ENCODE measurements at regions not wholly inside any gene's neighbourhood (a gene's known extent, or its start where the extent isn't known, plus 50 kb on each side); places are given as distances from the start of the nearest gene placed in this dataset.

DNA sequence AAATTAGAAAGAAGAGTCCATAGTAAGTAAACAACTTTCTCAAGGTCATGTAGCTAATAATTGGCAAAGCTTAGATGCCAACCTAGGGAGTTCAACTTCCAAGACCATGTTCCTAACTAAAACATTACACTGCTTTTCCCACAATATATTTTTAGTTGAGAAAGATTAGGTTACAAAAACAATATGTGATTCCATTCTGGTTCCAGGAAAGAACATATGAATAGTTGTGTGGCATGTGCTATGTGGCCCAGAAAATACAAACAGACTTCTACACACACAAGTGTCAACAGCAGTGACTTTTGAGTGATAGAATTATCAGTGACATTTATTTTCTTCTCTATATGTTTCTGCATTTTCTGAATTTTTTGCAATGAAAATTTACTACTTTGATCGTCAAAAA, 62.7 kb upstream of the EDNRA start:
- H3K4me1 ChIP-seq: no peaks in the 10 kb centered on the region
- TF ChIP-seq, protein P1, sequence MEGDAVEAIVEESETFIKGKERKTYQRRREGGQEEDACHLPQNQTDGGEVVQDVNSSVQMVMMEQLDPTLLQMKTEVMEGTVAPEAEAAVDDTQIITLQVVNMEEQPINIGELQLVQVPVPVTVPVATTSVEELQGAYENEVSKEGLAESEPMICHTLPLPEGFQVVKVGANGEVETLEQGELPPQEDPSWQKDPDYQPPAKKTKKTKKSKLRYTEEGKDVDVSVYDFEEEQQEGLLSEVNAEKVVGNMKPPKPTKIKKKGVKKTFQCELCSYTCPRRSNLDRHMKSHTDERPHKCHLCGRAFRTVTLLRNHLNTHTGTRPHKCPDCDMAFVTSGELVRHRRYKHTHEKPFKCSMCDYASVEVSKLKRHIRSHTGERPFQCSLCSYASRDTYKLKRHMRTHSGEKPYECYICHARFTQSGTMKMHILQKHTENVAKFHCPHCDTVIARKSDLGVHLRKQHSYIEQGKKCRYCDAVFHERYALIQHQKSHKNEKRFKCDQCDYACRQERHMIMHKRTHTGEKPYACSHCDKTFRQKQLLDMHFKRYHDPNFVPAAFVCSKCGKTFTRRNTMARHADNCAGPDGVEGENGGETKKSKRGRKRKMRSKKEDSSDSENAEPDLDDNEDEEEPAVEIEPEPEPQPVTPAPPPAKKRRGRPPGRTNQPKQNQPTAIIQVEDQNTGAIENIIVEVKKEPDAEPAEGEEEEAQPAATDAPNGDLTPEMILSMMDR (IDR thresholded peaks at IDR 0.05): no peak
- TF ChIP-seq POLR2A (IDR thresholded peaks at IDR 0.05): no peak
- DNase-seq: no peak
- intact Hi-C loops (cut with DNase I): no loop called here
- H3K27ac ChIP-seq: no peak overlapping the region
- no peaks in the 10 kb centered on the region for H3K9me3 ChIP-seq
- H3K27me3 ChIP-seq: no peaks in the 10 kb centered on the region
- no peak overlapping the region for H3K4me3 ChIP-seq
- H3K36me3 ChIP-seq: no peaks in the 10 kb centered on the region
- WGBS, 2 donors: 68 to 81% methylated on average over 1 of the region's 1 CpG

DNA sequence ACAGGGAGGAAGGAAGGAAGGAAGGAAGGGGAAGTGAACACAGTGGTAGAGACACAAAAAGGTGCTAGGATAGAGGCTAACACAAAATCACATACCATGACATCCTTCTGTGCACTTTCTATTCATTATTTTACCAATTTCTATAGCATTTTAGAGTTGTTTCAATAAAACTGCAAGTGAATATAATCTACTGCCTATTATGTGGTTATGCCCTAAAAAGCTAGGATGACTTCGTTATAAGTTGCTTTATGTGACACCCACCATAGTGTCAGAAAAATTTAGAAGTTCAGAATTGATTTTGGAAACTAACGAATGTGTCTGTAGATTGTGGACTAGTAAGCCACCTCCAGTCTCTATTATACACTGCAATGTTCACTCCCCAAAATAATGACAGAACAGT, 59.4 kb upstream of the EDNRA start:
- TF ChIP-seq, protein P1 (IDR thresholded peaks at IDR 0.05): no peak
- no peak for TF ChIP-seq POLR2A (IDR thresholded peaks at IDR 0.05)
- Histone ChIP-seq H3K4me1 (no peaks in the 10 kb centered on the region), H3K36me3 (no peaks in the 10 kb centered on the region), H3K27me3 (no peaks in the 10 kb centered on the region), H3K9me3 (no peaks in the 10 kb centered on the region), H3K4me3 (no peak overlapping the region), H3K27ac (no peak overlapping the region)
- DNase-seq: no peak
- intact Hi-C loops (cut with DNase I): no loop called here
- 72 to 79% methylated on average over 2 of the region's 2 CpGs for WGBS, 2 donors

DNA sequence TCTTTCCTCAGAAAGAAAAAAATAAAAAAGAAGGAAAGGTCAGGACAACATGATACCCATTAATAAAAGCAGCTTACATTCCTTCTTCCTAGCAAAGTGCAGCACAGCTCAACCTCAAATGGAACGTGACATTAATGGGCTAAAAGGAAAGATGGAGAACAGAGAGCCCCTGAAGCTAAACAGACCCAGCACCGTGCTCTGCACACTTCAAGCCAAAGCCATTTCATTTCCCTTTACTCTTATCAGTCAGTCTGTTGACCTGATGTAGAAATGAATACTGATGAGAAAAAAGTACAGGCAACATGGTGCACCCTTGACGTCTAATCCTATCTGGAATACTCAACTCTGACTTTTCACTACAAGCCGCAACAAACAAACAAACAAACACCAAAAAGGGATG, 57.7 kb upstream of the EDNRA start:
- 74 to 86% methylated on average over 4 of the region's 4 CpGs for WGBS, 2 donors
- Histone ChIP-seq H3K27me3 (no peaks in the 10 kb centered on the region), H3K27ac (no peak overlapping the region), H3K4me1 (no peaks in the 10 kb centered on the region), H3K9me3 (no peaks in the 10 kb centered on the region), H3K4me3 (no peak overlapping the region), H3K36me3 (no peaks in the 10 kb centered on the region)
- intact Hi-C loops (cut with DNase I): no loop called here
- no peak for DNase-seq
- TF ChIP-seq POLR2A (IDR thresholded peaks at IDR 0.05): no peak
- TF ChIP-seq, protein P1 (IDR thresholded peaks at IDR 0.05): no peak

DNA sequence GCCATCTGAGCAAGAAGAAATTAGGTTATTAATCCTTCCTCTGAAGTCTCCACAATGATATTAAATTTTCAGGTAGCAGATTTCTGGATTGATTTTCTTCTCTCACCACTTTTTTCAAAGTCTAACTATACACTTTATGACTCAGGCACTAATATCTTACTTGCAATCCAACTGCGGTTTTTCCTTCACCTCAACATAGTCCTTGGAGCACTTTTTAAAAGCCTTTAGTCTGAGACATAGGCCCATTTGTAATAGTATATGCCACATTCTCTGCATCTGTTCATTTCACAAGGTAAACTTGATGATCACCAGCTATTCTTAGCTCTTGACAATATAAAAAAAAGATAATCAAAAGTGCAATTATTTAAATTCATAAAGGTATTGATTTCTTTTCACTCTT, 55.9 kb upstream of the EDNRA start:
- no peak for TF ChIP-seq POLR2A (IDR thresholded peaks at IDR 0.05)
- TF ChIP-seq, protein P1 (IDR thresholded peaks at IDR 0.05): no peak
- Histone ChIP-seq H3K27ac (no peak overlapping the region), H3K4me3 (no peak overlapping the region), H3K27me3 (no peaks in the 10 kb centered on the region), H3K9me3 (no peaks in the 10 kb centered on the region), H3K36me3 (no peaks in the 10 kb centered on the region), H3K4me1 (no peaks in the 10 kb centered on the region)
- 94 to 95% methylated on average over 1 of the region's 1 CpG for WGBS, 2 donors
- DNase-seq: no peak
- intact Hi-C loops (cut with DNase I): no loop called here

DNA sequence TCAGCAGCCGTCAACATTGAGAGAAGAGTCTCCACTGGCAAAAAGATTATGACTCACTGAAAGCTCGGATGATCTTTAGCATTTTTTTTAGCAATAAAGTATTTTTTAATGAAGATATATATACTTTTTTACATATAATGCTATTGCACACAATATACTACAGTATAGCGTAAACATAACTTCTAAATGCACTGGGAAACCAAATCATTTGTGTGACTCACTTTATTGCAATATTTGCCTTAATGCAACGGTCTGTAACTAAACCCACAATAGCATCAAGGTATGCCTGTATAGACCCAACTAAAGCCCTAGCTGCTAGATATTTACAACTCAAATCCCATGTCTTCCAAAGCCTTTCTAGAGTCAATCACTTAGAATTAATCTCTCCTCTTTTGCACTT, 52.3 kb upstream of the EDNRA start:
- WGBS, 2 donors: 63% methylated on average over 4 of the region's 4 CpGs
- no peaks in the 10 kb centered on the region for H3K4me1 ChIP-seq
- DNase-seq: no peak
- no peaks in the 10 kb centered on the region for H3K36me3 ChIP-seq
- H3K4me3 ChIP-seq: no peak overlapping the region
- intact Hi-C loops (cut with DNase I): no loop called here
- H3K27me3 ChIP-seq: no peaks in the 10 kb centered on the region
- no peak overlapping the region for H3K27ac ChIP-seq
- TF ChIP-seq, protein P1 (IDR thresholded peaks at IDR 0.05): no peak
- no peak for TF ChIP-seq POLR2A (IDR thresholded peaks at IDR 0.05)
- peaks cover 0 to 4% (median 3%) of the 10 kb centered on the region in 3 donors for H3K9me3 ChIP-seq
